ENCODE measurements at regions not wholly inside any gene's neighbourhood (a gene's known extent, or its start where the extent isn't known, plus 50 kb on each side); places are given as distances from the start of the nearest gene placed in this dataset.
"Not testable (repeated sequence)": the region's sequence is repeated elsewhere in the genome, so short reads cannot be mapped to it uniquely, and the experiment has no call there.

DNA sequence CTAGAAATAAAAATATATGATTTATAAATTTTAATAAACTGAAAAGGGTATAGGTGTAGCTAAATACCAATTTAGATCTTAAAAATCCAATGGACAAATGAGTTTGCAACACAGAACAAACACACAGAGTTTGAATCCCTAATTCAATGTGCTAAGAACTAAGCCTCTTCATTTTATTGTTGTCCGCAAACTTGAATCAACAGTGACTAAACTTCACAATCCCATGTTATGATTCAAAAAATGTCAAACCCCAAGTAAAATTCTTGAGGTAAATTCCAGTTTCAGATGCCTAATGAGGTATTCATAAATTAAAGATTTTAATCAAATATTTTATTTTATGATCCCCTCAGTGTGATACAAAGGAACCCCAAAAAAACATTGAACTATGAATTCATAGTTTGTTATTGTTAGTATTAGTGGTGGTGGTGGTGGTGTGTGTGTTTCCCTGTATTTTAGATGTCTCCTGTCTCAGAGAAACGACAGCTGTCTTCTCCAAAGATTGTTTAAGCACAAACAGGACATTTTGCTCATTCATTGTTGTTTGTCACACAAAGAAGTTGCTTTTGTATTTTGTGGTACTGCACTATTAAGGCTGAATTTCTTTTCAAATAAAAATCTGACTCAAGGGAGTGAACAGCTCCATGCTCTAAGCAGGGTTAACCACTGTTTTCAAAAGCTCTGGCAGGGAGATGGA lies 259.8 kb downstream of the OSR1 start:
- no peak for DNase-seq

- not testable (repeated sequence) for DNase-seq
Observed at GRCh38 chr2:19089476-19089875, 268.9 kb downstream of the OSR1 start.

GRCh38 chr2:19086231-19086651 lies 272.2 kb downstream of the OSR1 start:
- DNase-seq: no peak

DNA sequence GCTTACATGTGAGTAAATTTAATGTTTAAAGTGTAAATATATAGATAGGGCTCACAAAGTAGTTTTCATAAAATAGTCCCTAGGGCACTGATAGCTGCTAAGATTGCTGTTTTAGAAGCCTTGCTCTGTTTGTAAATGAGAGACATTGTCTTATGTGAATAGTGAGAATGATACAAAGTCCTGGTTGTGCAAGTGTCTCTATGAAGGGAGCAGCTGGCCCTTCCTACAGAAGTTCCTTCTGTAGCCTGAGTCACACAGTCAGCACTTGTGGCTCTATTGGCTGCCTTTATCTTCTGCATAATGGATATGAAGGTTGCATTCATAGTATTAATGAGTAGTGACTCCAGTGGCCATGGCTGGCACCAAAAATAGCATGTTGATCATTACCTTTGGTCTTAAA lies 279.7 kb downstream of the OSR1 start:
- no peak for DNase-seq

DNA sequence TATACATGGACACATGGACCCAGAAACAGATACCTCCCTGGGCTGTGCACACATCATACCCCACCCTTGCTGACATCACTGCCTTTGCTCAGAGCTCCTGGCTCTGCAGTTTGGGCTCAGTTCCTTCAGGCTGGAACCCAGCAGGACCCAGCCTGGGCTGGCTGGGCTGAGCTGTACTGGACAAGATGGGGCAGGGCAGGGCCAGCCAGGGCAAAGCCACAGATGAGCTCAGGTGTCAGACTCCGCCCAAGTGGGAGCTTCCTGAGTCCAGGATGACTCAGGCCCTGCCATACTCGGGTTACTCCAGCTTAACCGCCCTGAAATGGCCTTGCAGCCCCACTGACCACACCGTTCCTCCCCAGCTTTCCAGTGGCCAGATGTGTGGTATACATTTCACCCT lies 284.9 kb downstream of the OSR1 start:
- no peak for DNase-seq

GRCh38 chr2:19072161-19072560 lies 286.3 kb downstream of the OSR1 start:
- DNase-seq: no peak

GRCh38 chr2:19070886-19071285 lies 287.5 kb downstream of the OSR1 start:
- DNase-seq: no peak

GRCh38 chr2:19068206-19068605 lies 290.2 kb downstream of the OSR1 start:
- DNase-seq: no peak

DNA sequence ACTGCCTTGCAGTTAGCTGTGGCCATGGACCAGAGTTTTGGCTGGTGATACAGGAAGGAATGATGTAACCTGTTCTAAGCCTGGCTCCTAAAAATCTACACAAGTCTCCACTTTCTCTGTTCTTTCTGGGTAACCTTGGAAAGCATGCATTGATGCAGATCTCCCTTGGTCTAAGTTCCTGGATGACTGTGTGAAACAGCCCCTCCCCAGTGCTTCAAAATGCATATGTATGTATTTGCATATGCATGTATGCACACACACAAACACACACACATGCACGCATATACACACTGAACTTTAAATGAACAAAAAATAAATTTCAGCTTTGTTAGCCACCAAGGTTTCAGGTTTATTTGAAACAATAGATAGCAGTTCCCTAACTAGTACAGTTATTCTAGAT lies 296.1 kb downstream of the OSR1 start:
- DNase-seq: no peak

DNA sequence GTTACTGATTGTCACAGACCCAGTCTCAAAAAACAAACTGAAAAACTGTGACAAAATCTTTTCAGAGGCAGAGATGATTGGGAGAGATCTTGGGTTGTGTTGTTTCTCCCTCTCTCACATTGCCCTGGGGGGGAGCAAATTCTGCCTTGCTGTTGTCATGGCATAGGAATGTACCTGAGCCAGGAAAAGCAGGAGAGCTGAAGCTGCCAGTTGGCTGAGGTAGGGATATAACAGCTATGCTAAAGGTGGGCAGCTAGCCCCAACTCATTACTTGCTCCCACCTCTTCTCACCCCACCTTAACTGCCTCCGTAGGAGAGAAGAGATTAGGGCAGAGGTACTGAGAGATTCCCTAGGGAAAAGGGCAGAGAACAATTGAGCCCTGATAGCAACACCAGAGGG lies 299.3 kb downstream of the OSR1 start:
- DNase-seq: no peak

GRCh38 chr2:19051203-19051831 lies 307.1 kb downstream of the OSR1 start:
- DNase-seq: no peak

DNA sequence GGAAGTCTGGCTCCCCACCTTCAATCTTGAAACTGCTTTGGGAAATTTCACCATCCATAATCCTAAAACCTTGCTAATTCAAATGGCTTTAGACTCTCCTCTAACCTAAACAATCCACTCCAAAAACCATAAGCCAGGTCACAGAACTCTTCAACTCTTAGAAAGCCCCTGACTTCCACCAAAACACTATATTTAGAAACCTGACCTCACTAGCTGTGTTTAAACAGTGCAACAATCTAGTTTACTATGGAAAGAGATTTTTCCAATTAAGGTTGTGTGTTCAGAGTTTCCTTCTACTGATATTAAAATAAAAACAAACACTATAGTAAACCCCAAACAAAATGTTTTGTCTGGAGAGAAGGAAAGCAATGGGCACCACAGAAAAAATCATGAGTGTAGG lies 308.1 kb downstream of the OSR1 start:
- no peak for DNase-seq

- no peak for DNase-seq
Observed at GRCh38 chr2:19048593-19049266, 309.7 kb downstream of the OSR1 start.

DNA sequence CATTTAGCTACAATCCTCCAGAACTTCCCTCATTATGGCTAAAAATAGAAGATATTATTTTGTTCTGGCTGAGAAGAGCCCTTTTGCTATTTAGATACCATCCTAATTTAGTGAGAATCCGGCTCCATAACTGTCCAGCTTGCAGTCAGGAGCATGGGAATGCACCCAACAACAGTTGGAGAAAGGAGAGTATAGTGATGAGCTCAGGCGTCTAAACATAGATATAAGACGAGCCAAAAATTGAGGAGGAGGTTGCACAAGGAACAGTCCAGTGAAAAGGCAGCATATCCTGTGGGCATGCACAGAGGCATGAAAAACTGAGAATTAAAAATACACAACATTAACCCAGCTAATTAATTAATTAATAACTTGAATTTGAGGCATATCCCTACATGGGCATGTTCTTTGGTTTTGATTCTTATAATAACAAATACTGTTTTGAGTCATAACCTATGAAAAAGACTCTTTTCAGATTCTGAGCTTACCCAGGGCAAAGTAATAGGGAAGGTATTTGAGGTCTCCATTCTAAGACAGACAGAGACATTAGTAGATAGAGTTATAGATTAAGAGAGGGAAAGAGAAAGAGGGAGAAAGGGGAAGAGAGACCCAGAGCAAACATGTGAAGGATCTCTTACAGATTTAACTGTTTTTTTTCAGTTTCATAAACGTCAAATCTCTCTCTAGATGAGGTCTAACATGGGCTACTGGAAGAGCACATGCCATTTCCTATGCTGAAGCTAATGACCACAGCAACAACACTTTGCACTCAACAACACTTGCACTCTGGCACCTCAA lies 311.2 kb downstream of the OSR1 start:
- DNase-seq: no peak

DNA sequence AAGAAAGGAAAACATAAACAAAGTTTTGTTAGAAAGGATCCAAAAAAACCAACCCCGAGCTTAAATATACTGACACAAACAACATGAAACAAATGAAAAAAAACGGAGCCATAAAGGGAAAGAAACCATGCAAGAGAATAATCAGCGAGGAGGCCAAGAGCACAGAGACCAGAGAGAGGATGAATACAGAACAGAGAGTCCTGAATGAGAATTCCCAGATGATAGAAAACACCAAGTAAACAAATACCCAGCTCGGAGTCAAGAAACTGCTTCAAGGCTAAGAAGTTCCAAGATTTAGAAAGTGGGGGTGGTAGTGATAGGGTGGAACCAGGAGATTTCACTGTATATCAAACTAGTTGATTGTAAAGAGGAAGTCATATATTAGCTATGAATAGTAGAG lies 313.3 kb downstream of the OSR1 start:
- no peak for DNase-seq

DNA sequence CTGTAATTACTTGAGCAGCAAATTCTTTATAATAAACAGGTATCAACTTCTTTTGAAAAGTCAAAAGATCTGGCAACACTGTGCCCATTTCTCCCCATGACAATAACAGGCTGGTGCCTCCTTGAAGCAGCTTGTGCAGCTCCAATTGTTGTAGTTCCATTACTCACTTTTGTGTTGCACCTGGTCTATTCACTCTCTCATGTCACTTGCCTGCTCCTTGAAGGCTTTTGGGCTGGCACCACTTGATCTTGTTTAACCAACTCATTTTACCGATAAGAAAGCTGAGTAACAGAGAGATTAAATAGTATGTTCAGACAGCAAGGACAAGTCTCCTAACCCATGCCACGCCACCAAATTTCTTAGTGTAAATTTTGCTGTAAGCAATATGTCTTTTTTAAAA lies 314.5 kb downstream of the OSR1 start:
- no peak for DNase-seq

- no peak for DNase-seq
Observed at GRCh38 chr2:19041434-19042041, 316.9 kb downstream of the OSR1 start.

DNA sequence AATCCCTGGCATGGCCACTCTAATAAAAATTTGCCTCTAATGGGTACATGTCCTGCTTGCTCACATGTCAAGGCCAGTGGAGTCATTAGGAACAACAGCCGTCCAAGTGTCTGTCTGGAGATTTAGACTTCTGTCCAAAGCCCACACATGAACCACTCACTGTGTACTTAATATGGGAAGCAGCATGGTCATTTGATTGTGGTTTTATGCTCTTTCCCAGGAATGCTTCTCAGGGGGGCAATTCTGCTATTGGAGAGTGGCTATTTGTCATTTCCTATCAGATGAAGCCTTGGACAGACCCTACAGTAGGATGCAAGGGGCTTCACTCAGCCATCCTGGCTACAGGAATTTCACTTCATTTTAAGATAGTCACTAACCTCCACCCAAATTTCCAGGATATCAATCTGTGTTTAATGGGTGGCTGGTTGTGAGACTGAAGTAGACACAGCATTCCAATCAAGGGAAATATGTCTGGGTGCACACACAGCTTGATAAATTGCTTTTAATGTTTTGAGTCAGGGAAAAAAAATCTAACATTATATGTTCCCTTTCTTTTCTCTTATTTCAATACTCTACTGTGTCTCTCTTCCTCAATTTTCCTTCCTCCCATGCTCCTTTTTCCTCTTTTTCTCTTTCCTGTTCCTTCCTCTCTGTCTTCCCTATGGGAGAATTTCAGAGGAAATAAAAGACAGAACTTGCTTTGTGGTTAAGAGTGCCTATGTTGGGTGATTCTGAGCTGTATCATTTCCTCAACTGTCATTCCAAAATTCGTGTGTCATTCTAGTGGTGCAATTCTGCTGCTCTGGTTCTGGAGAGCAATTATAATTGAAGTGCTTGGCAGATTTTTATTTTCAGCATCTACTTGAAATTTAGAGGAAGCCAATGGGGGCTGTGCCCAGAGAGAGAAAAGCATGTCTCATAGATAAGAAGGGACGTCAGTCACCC lies 320.1 kb downstream of the OSR1 start:
- DNase-seq: no peak

- no peak for DNase-seq
Observed at GRCh38 chr2:19036091-19036490, 322.3 kb downstream of the OSR1 start.

DNA sequence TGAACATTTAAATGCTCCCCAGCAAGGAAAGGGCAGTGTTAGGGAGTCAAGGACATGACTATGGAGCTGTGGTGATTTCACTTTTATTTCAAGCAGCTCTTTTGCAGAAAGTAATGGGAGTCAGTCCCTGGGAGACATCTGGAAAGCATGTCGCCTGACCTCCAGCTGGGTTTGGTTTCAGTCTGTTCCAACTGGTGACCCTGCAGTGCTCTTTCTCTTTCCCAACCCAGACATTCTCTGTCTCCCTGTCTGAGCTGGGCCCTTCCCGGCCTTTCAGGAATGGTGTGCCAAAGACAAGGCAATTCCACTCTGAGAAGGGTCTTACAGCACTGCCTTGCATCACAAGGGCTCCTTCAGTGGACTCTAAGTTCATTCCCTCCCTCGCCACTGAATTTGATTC lies 323.2 kb downstream of the OSR1 start:
- DNase-seq: no peak

GRCh38 chr2:19033240-19033639 lies 325.2 kb downstream of the OSR1 start:
- DNase-seq: no peak

GRCh38 chr2:19031642-19032041 lies 326.8 kb downstream of the OSR1 start:
- DNase-seq: no peak

All from stimulated activated naive CD4-positive, alpha-beta T cell (primary cell).